Thyroid gland (tissue), 4 donors: ENCODE measurements at regions not wholly inside any gene's neighbourhood (a gene's known extent, or its start where the extent isn't known, plus 50 kb on each side); places are given as distances from the start of the nearest gene placed in this dataset.

Source experiments
- POLR2A ChIP-seq, 2 donors: fragments of 450-650 bp; IDR thresholded peaks; one replicate each; pipeline ENCODE4 v1.6.1; 2017; ENCODE audit warnings: antibody characterized with exemption in 2 of 2, mild to moderate bottlenecking in 2 of 2, moderate library complexity in 1 of 2
- TF ChIP-seq, protein P1 (sequence below), 6 experiments: fragments of 200-600 bp in 3 of 6; fragments of 450-650 bp in 3 of 6; sonication (generic) in 3 of 6; IDR thresholded peaks; one replicate each; pipeline ENCODE4 v1.5.1; 2016 to 2019; ENCODE audit warnings: antibody characterized with exemption in 6 of 6, mild to moderate bottlenecking in 2 of 6, inconsistent platforms in 1 of 6, moderate library complexity in 1 of 6

DNA sequence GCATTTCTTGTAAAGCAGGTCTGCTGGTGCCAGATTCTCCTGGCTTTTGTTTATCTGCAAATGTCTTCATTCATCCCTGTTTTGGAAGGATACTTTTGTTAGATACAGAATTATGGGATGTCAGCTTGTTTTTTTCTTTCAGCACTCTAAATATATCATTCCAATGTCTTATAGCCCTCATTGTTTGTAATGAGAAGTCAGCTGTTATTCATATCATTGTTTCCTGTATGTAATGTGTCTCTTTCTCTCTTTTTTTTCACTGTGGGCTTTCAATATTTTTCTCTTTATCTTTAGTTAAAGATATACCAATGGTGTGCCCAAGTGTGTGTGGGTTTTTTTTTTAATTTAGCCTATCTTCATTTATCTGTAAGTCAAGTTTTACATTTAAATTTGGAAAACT lies 65.6 kb upstream of the DCP1A start:
- TF ChIP-seq, protein P1, sequence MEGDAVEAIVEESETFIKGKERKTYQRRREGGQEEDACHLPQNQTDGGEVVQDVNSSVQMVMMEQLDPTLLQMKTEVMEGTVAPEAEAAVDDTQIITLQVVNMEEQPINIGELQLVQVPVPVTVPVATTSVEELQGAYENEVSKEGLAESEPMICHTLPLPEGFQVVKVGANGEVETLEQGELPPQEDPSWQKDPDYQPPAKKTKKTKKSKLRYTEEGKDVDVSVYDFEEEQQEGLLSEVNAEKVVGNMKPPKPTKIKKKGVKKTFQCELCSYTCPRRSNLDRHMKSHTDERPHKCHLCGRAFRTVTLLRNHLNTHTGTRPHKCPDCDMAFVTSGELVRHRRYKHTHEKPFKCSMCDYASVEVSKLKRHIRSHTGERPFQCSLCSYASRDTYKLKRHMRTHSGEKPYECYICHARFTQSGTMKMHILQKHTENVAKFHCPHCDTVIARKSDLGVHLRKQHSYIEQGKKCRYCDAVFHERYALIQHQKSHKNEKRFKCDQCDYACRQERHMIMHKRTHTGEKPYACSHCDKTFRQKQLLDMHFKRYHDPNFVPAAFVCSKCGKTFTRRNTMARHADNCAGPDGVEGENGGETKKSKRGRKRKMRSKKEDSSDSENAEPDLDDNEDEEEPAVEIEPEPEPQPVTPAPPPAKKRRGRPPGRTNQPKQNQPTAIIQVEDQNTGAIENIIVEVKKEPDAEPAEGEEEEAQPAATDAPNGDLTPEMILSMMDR (IDR thresholded peaks at IDR 0.05) = no peak
- no peak for TF ChIP-seq POLR2A (IDR thresholded peaks at IDR 0.05)
